ENCODE measurements at regions not wholly inside any gene's neighbourhood (a gene's known extent, or its start where the extent isn't known, plus 50 kb on each side); places are given as distances from the start of the nearest gene placed in this dataset.

- TF ChIP-seq CTCF (conservative IDR thresholded peaks at IDR 0.05; ENCODE audit: low read depth in 2 of 2): no peak
- no peak for TF ChIP-seq ETS1 (IDR thresholded peaks at IDR 0.05)
- no peak for TF ChIP-seq ZNF114 (CRISPR knock-in tag; IDR thresholded peaks at IDR 0.05)
- TF ChIP-seq POLR2AphosphoS5 (IDR thresholded peaks at IDR 0.05; ENCODE audit: low read depth): no peak
- no peak for TF ChIP-seq JUNB (IDR thresholded peaks at IDR 0.05; ENCODE audit: unreplicated experiment)
- TF ChIP-seq REST (IDR thresholded peaks at IDR 0.05; ENCODE audit: unreplicated experiment): no peak
Measured at GRCh38 chr12:66881386-66881785, 202.5 kb upstream of the GRIP1 start.
